Neural progenitor cell (in vitro differentiated cells): ENCODE measurements at regions not wholly inside any gene's neighbourhood (a gene's known extent, or its start where the extent isn't known, plus 50 kb on each side); places are given as distances from the start of the nearest gene placed in this dataset.

Experiments used
- DNase-seq: peaks from one replicate; pipeline ENCODE4 v3.0.0-alpha.2; 2016; ENCODE audit warnings: low spot score
- H2AFZ ChIP-seq: fragments of 200-600 bp; sonication (generic); replicated peaks from 2 replicates; pipeline ENCODE4 v1.6.1; 2016; ENCODE audit warnings: antibody characterized with exemption
- H3F3A ChIP-seq: fragments of 200-600 bp; sonication (generic); 2 replicates; pipeline ENCODE4 v1.6.1; 2016; ENCODE audit warnings: antibody characterized with exemption, low read depth
- H3K27ac ChIP-seq: fragments of 200-600 bp; sonication (generic); 2 replicates; pipeline ENCODE4 v1.5.1; 2016; ENCODE audit warnings: mild to moderate bottlenecking
- H3K27me3 ChIP-seq: fragments of 200-600 bp; sonication (generic); 2 replicates; pipeline ENCODE4 v1.6.1; 2016; ENCODE audit warnings: mild to moderate bottlenecking, moderate library complexity
- H3K36me3 ChIP-seq: fragments of 200-600 bp; sonication (generic); 2 replicates; pipeline ENCODE4 v1.5.1; 2016
- H3K4me1 ChIP-seq: fragments of 200-600 bp; sonication (generic); 2 replicates; pipeline ENCODE4 v1.6.1; 2016; ENCODE audit warnings: mixed run types
- H3K4me2 ChIP-seq: fragments of 200-600 bp; sonication (generic); 2 replicates; pipeline ENCODE4 v1.6.1; 2016
- H3K4me3 ChIP-seq: fragments of 200-600 bp; sonication (generic); 2 replicates; pipeline ENCODE4 v1.5.1; 2016
- H3K79me2 ChIP-seq: fragments of 200-600 bp; sonication (generic); 2 replicates; pipeline ENCODE4 v1.6.1; 2016; ENCODE audit warnings: low read depth
- H3K9ac ChIP-seq: fragments of 200-600 bp; sonication (generic); 2 replicates; pipeline ENCODE4 v1.6.1; 2016
- H3K9me3 ChIP-seq: fragments of 200-600 bp; sonication (generic); 2 replicates; pipeline ENCODE4 v1.5.1; 2016; ENCODE audit warnings: low read depth
- H4K20me1 ChIP-seq: fragments of 200-600 bp; sonication (generic); 2 replicates; pipeline ENCODE4 v1.6.1; 2016; ENCODE audit warnings: low read depth
- H3K27ac Mint-ChIP-seq: 3 replicates; pipeline ENCODE4 v1.8.0; 2021; ENCODE audit warnings: mixed read lengths
- H3K27me3 Mint-ChIP-seq: 2 replicates; pipeline ENCODE4 v1.8.0; 2022; ENCODE audit warnings: low read depth, mild to moderate bottlenecking, inconsistent platforms, moderate library complexity, mixed read lengths; ENCODE audit not compliant: insufficient read depth
- H3K36me3 Mint-ChIP-seq: 3 replicates; pipeline ENCODE4 v1.8.0; 2021; ENCODE audit warnings: mixed read lengths
- H3K4me1 Mint-ChIP-seq: 3 replicates; pipeline ENCODE4 v1.8.0; 2021; ENCODE audit warnings: mixed read lengths
- H3K4me3 Mint-ChIP-seq: 3 replicates; pipeline ENCODE4 v1.8.0; 2021; ENCODE audit warnings: mild to moderate bottlenecking, moderate library complexity, mixed read lengths
- H3K9me3 Mint-ChIP-seq: 3 replicates; pipeline ENCODE4 v1.8.0; 2020; ENCODE audit warnings: mixed read lengths
- CTCF ChIP-seq: fragments of 200-600 bp; sonication (generic); IDR thresholded peaks from 2 replicates; pipeline ENCODE4 v1.5.1; 2017; ENCODE audit warnings: antibody characterized with exemption, mild to moderate bottlenecking
- EZH2 ChIP-seq: fragments of 200-600 bp; sonication (generic); IDR thresholded peaks from 2 replicates; pipeline ENCODE4 v1.6.1; 2017; ENCODE audit warnings: antibody characterized with exemption, mild to moderate bottlenecking, moderate library complexity
- EZH2phosphoT487 ChIP-seq: fragments of 200-600 bp; sonication (generic); IDR thresholded peaks from 2 replicates; pipeline ENCODE4 v1.6.1; 2017; ENCODE audit warnings: antibody characterized with exemption

GRCh38 chr3:107461721-107462120 is 61.0 kb upstream of the BBX start:
- H3K4me3 ChIP-seq: no peak overlapping the region
- TF ChIP-seq EZH2: no peak
- no peak for TF ChIP-seq CTCF
- TF ChIP-seq EZH2phosphoT487: no peak
- no peaks in the 10 kb centered on the region for H4K20me1 ChIP-seq
- H3K9ac ChIP-seq: no peak overlapping the region
- no peaks in the 10 kb centered on the region for H3K9me3 ChIP-seq
- no peaks in the 10 kb centered on the region for H3K79me2 ChIP-seq
- no peaks in the 10 kb centered on the region for H3K36me3 Mint-ChIP-seq
- no peak overlapping the region for H3K27ac ChIP-seq
- H3K4me3 Mint-ChIP-seq: no peak overlapping the region
- H3K4me2 ChIP-seq: no peak overlapping the region
- DNase-seq: no peak
- peaks cover 4% of the 10 kb centered on the region for H3K4me1 ChIP-seq
- H3K4me1 Mint-ChIP-seq: peaks cover 2% of the 10 kb centered on the region
- H2AFZ ChIP-seq: no peak overlapping the region
- peaks cover 3% of the 10 kb centered on the region for H3K27me3 Mint-ChIP-seq
- no peak overlapping the region for H3K27ac Mint-ChIP-seq
- H3F3A ChIP-seq: no peaks in the 10 kb centered on the region
- H3K36me3 ChIP-seq: no peaks in the 10 kb centered on the region
- H3K27me3 ChIP-seq: no peaks in the 10 kb centered on the region
- no peaks in the 10 kb centered on the region for H3K9me3 Mint-ChIP-seq

GRCh38 chr3:107464037-107464436 is 58.7 kb upstream of the BBX start:
- TF ChIP-seq EZH2phosphoT487 (no peak), CTCF (no peak), EZH2 (no peak)
- no peak overlapping the region for H3K27ac ChIP-seq
- no peak overlapping the region for H3K9ac ChIP-seq
- peaks cover 4% of the 10 kb centered on the region for H3K4me1 ChIP-seq
- no peaks in the 10 kb centered on the region for H3K9me3 ChIP-seq
- no peaks in the 10 kb centered on the region for H3F3A ChIP-seq
- H3K4me1 Mint-ChIP-seq: peaks cover 4% of the 10 kb centered on the region
- no peaks in the 10 kb centered on the region for H3K36me3 ChIP-seq
- H3K79me2 ChIP-seq: no peaks in the 10 kb centered on the region
- no peaks in the 10 kb centered on the region for H3K9me3 Mint-ChIP-seq
- no peak overlapping the region for H3K27ac Mint-ChIP-seq
- H3K4me2 ChIP-seq: no peak overlapping the region
- no peak overlapping the region for H3K4me3 ChIP-seq
- no peaks in the 10 kb centered on the region for H3K27me3 ChIP-seq
- no peak overlapping the region for H2AFZ ChIP-seq
- no peaks in the 10 kb centered on the region for H4K20me1 ChIP-seq
- no peaks in the 10 kb centered on the region for H3K36me3 Mint-ChIP-seq
- H3K27me3 Mint-ChIP-seq: no peaks in the 10 kb centered on the region
- no peak overlapping the region for H3K4me3 Mint-ChIP-seq
- DNase-seq: no peak

- Histone ChIP-seq H3K4me3 (no peak overlapping the region), H2AFZ (no peak overlapping the region), H3K27me3 (no peaks in the 10 kb centered on the region), H3K4me2 (no peak overlapping the region), H3K4me1 (peaks cover 4% of the 10 kb centered on the region), H4K20me1 (no peaks in the 10 kb centered on the region), H3K36me3 (no peaks in the 10 kb centered on the region), H3K9me3 (no peaks in the 10 kb centered on the region), H3K79me2 (no peaks in the 10 kb centered on the region), H3K27ac (no peak overlapping the region), H3F3A (no peaks in the 10 kb centered on the region), H3K9ac (no peak overlapping the region)
- Mint-ChIP-seq H3K27ac (no peak overlapping the region), H3K4me3 (no peak overlapping the region), H3K27me3 (no peaks in the 10 kb centered on the region), H3K4me1 (peaks cover 4% of the 10 kb centered on the region), H3K36me3 (no peaks in the 10 kb centered on the region), H3K9me3 (no peaks in the 10 kb centered on the region)
- no peak for TF ChIP-seq EZH2phosphoT487
- no peak for TF ChIP-seq EZH2
- no peak for TF ChIP-seq CTCF
- DNase-seq: no peak
Observed at GRCh38 chr3:107465064-107465631, 57.6 kb upstream of the BBX start.
